ENCODE measurements at regions not wholly inside any gene's neighbourhood (a gene's known extent, or its start where the extent isn't known, plus 50 kb on each side); places are given as distances from the start of the nearest gene placed in this dataset.

DNA sequence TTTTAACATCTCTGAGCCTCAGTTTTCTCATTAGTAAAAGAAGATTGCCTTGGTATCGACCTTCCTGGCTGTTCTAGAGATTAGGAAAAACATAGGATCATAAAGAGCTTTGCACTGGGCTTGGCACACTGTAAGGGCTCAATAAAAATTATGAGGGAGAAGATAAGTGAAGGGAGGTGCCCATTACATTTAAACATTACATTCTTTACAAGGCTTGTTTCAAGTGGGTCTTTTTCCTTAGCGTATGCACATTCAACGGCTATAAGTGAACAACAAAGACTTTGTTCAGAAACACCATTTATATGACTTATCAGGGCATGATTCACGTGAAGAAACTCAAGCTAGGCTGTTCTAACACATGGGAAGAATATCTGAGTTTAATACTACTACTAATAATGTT lies 351.9 kb upstream of the NPVF start:
- Histone ChIP-seq H3K27me3 (no peaks in the 10 kb centered on the region), H3K27ac (no peak overlapping the region), H3K4me3 (no peak overlapping the region), H3K4me1 (no peaks in the 10 kb centered on the region), H3K9me3 (no peaks in the 10 kb centered on the region), H3K36me3 (no peaks in the 10 kb centered on the region)
- TF ChIP-seq EP300 (IDR thresholded peaks at IDR 0.05), result no peak
- TF ChIP-seq POLR2AphosphoS5 (IDR thresholded peaks at IDR 0.05), result no peak
- no peak for TF ChIP-seq POLR2A (IDR thresholded peaks at IDR 0.05)
- TF ChIP-seq, protein P1, sequence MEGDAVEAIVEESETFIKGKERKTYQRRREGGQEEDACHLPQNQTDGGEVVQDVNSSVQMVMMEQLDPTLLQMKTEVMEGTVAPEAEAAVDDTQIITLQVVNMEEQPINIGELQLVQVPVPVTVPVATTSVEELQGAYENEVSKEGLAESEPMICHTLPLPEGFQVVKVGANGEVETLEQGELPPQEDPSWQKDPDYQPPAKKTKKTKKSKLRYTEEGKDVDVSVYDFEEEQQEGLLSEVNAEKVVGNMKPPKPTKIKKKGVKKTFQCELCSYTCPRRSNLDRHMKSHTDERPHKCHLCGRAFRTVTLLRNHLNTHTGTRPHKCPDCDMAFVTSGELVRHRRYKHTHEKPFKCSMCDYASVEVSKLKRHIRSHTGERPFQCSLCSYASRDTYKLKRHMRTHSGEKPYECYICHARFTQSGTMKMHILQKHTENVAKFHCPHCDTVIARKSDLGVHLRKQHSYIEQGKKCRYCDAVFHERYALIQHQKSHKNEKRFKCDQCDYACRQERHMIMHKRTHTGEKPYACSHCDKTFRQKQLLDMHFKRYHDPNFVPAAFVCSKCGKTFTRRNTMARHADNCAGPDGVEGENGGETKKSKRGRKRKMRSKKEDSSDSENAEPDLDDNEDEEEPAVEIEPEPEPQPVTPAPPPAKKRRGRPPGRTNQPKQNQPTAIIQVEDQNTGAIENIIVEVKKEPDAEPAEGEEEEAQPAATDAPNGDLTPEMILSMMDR (IDR thresholded peaks at IDR 0.05), result no peak
- WGBS, 2 donors, result 13 to 62% methylated on average over 4 of the region's 4 CpGs
- DNase-seq, result no peak
- intact Hi-C loops (cut with DNase I), result no loop called here

- H3K4me3 ChIP-seq, result no peak overlapping the region
- WGBS, 2 donors, result 91 to 93% methylated on average over 2 of the region's 2 CpGs
- H3K27ac ChIP-seq, result no peak overlapping the region
- DNase-seq, result no peak
- no peaks in the 10 kb centered on the region for H3K9me3 ChIP-seq
- no peak for TF ChIP-seq POLR2A (IDR thresholded peaks at IDR 0.05)
- TF ChIP-seq, protein P1 (IDR thresholded peaks at IDR 0.05), result no peak
- TF ChIP-seq EP300 (IDR thresholded peaks at IDR 0.05), result no peak
- no peak for TF ChIP-seq POLR2AphosphoS5 (IDR thresholded peaks at IDR 0.05)
- no peaks in the 10 kb centered on the region for H3K4me1 ChIP-seq
- no peaks in the 10 kb centered on the region for H3K36me3 ChIP-seq
- intact Hi-C loops (cut with DNase I), result no loop called here
- no peaks in the 10 kb centered on the region for H3K27me3 ChIP-seq
Measured at GRCh38 chr7:25583621-25584020, 355.3 kb upstream of the NPVF start.

- TF ChIP-seq POLR2A (IDR thresholded peaks at IDR 0.05) (no peak), EP300 (IDR thresholded peaks at IDR 0.05) (no peak), POLR2AphosphoS5 (IDR thresholded peaks at IDR 0.05) (no peak)
- TF ChIP-seq, protein P1 (IDR thresholded peaks at IDR 0.05), result no peak
- Histone ChIP-seq H3K4me1 (no peaks in the 10 kb centered on the region), H3K9me3 (no peaks in the 10 kb centered on the region), H3K27ac (no peak overlapping the region), H3K27me3 (no peaks in the 10 kb centered on the region), H3K4me3 (no peak overlapping the region), H3K36me3 (no peaks in the 10 kb centered on the region)
- WGBS, 2 donors, result 82 to 89% methylated on average over 10 of the region's 10 CpGs
- DNase-seq, result no peak
- intact Hi-C loops (cut with DNase I), result no loop called here
Measured at GRCh38 chr7:25584112-25584938, 356.0 kb upstream of the NPVF start.

DNA sequence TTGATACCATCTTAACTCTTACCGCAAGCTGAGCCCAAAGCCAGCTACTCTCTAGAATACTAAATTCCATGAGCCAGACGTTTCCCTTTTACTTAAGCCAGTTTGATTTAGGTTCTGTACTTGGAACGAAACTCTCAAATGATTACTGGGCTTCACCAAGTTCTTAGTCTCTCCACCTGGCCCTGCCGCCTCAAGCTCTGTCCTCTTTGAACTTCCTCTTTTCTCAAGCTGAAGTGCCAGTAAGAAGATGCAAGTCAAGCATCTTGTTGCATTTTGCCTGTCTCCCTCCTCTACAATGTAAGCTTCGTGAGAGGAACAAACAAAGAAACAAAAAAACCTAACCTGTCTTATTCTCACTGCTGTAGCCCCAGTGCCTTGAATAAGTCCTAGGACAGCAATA lies 358.2 kb upstream of the NPVF start:
- no peaks in the 10 kb centered on the region for H3K27me3 ChIP-seq
- H3K4me1 ChIP-seq, result no peaks in the 10 kb centered on the region
- DNase-seq, result no peak
- intact Hi-C loops (cut with DNase I), result no loop called here
- no peaks in the 10 kb centered on the region for H3K36me3 ChIP-seq
- no peak for TF ChIP-seq POLR2A (IDR thresholded peaks at IDR 0.05)
- no peak for TF ChIP-seq POLR2AphosphoS5 (IDR thresholded peaks at IDR 0.05)
- no peak overlapping the region for H3K27ac ChIP-seq
- H3K9me3 ChIP-seq, result no peaks in the 10 kb centered on the region
- 60 to 87% methylated on average over 5 of the region's 5 CpGs for WGBS, 2 donors
- no peak overlapping the region for H3K4me3 ChIP-seq

- no peak overlapping the region for H3K27ac ChIP-seq
- no peak for DNase-seq
- H3K4me3 ChIP-seq, result no peak overlapping the region
- TF ChIP-seq EP300 (IDR thresholded peaks at IDR 0.05) (no peak), POLR2A (IDR thresholded peaks at IDR 0.05) (no peak), POLR2AphosphoS5 (IDR thresholded peaks at IDR 0.05) (no peak)
- TF ChIP-seq, protein P1 (IDR thresholded peaks at IDR 0.05), result no peak
- H3K4me1 ChIP-seq, result no peaks in the 10 kb centered on the region
- WGBS, 2 donors, result 79 to 99% methylated on average over 3 of the region's 3 CpGs
- H3K27me3 ChIP-seq, result no peaks in the 10 kb centered on the region
- no peaks in the 10 kb centered on the region for H3K9me3 ChIP-seq
- intact Hi-C loops (cut with DNase I), result no loop called here
- no peaks in the 10 kb centered on the region for H3K36me3 ChIP-seq
Measured at GRCh38 chr7:25594122-25594521, 365.8 kb upstream of the NPVF start.

All from sigmoid colon (tissue), 6 donors.